NOMO-1 treated with dmso at 0.1 percent for 144 hours (cell line): ENCODE measurements at regions not wholly inside any gene's neighbourhood (a gene's known extent, or its start where the extent isn't known, plus 50 kb on each side); places are given as distances from the start of the nearest gene placed in this dataset.
"Not testable (repeated sequence)": the region's sequence is repeated elsewhere in the genome, so short reads cannot be mapped to it uniquely, and the experiment has no call there.

Experiments used
- DNase-seq: peaks from one replicate; lab custom pipeline; 2025; ENCODE audit not compliant: unreplicated experiment; lab: John Stamatoyannopoulos, UW

GRCh38 chr13:88979465-88980175 lies 1308.4 kb downstream of the SLITRK5 start:
- no peak for DNase-seq

- no peak for DNase-seq
Measured at GRCh38 chr13:89003656-89004055, 1332.5 kb downstream of the SLITRK5 start.

GRCh38 chr13:89011615-89012014 lies 1340.4 kb downstream of the SLITRK5 start:
- DNase-seq, result no peak

DNA sequence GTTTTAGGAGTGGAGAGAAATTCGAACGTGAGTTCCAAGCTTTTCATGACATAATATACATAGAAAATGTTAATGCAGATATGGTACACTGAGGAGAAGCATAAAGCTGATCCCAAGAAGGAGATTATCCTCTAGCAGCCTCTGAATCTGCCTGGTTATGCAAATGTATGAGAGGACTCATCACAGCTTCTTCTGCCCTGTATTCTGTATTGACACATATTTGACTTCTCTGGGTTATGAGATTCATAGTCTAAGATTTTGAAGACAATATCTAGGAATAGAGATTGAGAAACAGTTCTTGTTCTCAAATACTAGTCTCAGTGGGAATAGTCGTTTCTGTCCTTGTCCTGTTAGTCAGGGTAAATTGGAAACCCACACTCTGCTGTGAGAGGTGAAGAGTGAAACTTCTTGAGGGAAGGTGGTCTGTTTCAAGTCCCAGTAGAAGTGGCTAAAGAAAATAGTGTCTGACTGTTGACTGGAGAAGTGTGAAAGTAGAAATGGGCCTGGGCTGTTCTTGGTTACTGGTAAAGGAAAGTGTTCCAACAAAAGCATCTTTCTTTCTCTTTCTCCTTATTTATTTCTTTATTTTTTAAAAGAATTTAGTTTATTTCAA lies 1356.6 kb downstream of the SLITRK5 start:
- no peak for DNase-seq

DNA sequence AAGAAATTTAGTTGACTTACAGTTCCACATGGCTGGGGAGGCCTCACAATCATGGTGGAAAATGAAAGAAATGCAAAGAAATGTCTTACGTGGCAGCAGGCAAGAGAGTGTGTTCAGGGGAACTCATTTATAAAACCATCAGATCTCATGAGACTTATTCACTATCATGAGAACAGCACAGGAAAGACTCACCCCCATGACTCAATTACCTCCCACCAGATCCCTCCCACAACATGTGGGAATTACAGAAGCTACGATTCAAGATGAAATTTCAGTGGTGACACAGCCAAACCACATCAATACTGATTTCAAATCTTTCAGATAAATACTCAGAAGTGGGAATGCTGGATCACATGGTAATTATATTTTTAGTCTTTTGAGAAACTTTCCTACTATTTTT lies 1357.9 kb downstream of the SLITRK5 start:
- no peak for DNase-seq

- no peak for DNase-seq
Measured at GRCh38 chr13:89034015-89034414, 1362.8 kb downstream of the SLITRK5 start.

GRCh38 chr13:89052699-89053098 lies 1381.5 kb downstream of the SLITRK5 start:
- DNase-seq, result no peak

DNA sequence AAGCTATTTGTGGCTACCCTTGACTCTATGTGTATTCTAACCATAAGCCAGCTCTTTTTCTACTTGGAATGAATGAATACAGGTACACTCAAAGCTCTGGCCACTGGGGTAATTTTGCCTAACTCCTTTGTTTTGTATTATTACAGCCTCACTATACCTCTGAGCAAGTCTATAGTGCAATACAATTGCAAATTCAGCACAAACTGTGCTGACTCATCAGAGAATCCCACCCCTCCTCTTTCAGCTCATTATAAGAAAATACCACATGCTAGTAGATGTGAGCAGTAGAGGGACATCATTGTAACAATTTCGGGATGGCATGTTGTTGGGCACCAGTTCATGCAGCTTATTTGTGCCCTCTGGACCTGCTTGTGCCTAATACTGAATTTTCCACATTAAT lies 1382.2 kb downstream of the SLITRK5 start:
- DNase-seq, result no peak

GRCh38 chr13:89057274-89057673 lies 1386.1 kb downstream of the SLITRK5 start:
- no peak for DNase-seq

DNA sequence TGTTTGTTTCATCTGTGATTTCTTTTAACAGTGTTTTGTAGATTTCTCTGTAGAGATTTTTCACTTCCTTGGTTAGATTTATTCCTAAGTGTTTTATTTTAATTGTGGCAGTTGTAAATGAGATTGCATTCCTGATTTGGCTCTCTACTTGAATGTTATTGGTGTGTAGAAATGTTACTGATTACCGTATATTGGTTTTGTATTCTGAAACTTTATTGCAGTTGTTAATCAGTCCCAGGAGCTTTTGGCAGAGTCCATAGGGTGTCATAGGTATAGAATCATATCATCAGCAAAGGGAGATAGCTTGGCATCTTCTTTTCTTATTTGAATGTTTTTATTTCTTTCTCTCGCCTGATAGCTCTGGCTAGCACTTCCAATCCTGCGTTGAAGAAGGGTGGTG lies 1386.7 kb downstream of the SLITRK5 start:
- no peak for DNase-seq

- no peak for DNase-seq
Measured at GRCh38 chr13:89061821-89062220, 1390.7 kb downstream of the SLITRK5 start.

DNA sequence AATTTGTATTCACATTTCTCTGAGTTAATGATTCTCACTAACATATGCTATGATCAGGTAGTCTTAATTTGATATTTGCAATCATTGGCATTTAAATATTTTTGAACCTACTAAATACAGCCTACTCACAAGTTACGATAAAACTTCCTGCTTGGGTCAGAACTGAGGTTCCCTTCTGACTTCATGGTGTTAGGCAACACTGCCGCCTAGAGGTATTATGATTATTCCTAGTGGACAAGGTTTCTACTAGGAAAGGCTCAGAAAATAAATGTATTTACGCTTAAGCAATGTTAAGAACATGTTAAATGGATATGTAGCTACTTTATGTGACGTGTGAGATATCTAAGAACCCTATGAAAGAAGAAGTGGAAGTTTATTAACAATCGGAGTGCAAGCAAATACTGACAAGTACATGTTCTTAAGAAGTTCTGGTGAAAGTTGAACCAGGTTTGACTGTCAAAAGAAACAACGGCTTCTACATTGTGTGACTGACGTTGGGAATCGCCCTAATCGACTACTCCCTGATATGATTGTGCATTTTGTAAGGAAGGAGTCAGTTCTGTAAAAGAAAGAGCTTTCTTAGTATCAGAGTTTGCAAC lies 1395.8 kb downstream of the SLITRK5 start:
- peak; percentile 23 for DNase-seq

- DNase-seq, result no peak
Measured at GRCh38 chr13:89072979-89073378, 1401.8 kb downstream of the SLITRK5 start.

- DNase-seq, result no peak
Measured at GRCh38 chr13:89076622-89077021, 1405.5 kb downstream of the SLITRK5 start.

- DNase-seq, result no peak
Measured at GRCh38 chr13:89082623-89083022, 1411.5 kb downstream of the SLITRK5 start.

GRCh38 chr13:89088107-89088506 lies 1416.9 kb downstream of the SLITRK5 start:
- DNase-seq, result not testable (repeated sequence)

- no peak for DNase-seq
Measured at GRCh38 chr13:89097994-89098393, 1426.8 kb downstream of the SLITRK5 start.

GRCh38 chr13:89113744-89114143 lies 1442.6 kb downstream of the SLITRK5 start:
- DNase-seq, result no peak

GRCh38 chr13:89115307-89115706 lies 1444.1 kb downstream of the SLITRK5 start:
- DNase-seq, result no peak

GRCh38 chr13:89136678-89137077 lies 1465.5 kb downstream of the SLITRK5 start:
- DNase-seq, result no peak

GRCh38 chr13:89150362-89150761 lies 1479.2 kb downstream of the SLITRK5 start:
- no peak for DNase-seq

- no peak for DNase-seq
Measured at GRCh38 chr13:89153941-89154340, 1482.8 kb downstream of the SLITRK5 start.
